Activated naive CD8-positive, alpha-beta T cell treated with anti-CD3 and anti-CD28 coated beads for 36 hours (primary cell): ENCODE measurements at regions not wholly inside any gene's neighbourhood (a gene's known extent, or its start where the extent isn't known, plus 50 kb on each side); places are given as distances from the start of the nearest gene placed in this dataset.

ENCODE experiments used
- DNase-seq: peaks from one replicate; pipeline ENCODE4 v3.0.0; 2021
- H3K27ac Mint-ChIP-seq: one replicate; pipeline ENCODE4 v1.8.0; 2022; ENCODE audit warnings: mild to moderate bottlenecking, moderate library complexity, mixed read lengths
- H3K27me3 Mint-ChIP-seq: one replicate; pipeline ENCODE4 v1.8.0; 2022; ENCODE audit warnings: mild to moderate bottlenecking, mixed read lengths
- H3K36me3 Mint-ChIP-seq: one replicate; pipeline ENCODE4 v1.8.0; 2021; ENCODE audit warnings: mild to moderate bottlenecking, mixed read lengths
- H3K4me1 Mint-ChIP-seq: one replicate; pipeline ENCODE4 v1.8.0; 2021; ENCODE audit warnings: mixed read lengths
- H3K4me3 Mint-ChIP-seq: one replicate; pipeline ENCODE4 v1.8.0; 2022; ENCODE audit warnings: mild to moderate bottlenecking, moderate library complexity, mixed read lengths
- H3K9me3 Mint-ChIP-seq: one replicate; pipeline ENCODE4 v1.8.0; 2022; ENCODE audit warnings: mixed read lengths

DNA sequence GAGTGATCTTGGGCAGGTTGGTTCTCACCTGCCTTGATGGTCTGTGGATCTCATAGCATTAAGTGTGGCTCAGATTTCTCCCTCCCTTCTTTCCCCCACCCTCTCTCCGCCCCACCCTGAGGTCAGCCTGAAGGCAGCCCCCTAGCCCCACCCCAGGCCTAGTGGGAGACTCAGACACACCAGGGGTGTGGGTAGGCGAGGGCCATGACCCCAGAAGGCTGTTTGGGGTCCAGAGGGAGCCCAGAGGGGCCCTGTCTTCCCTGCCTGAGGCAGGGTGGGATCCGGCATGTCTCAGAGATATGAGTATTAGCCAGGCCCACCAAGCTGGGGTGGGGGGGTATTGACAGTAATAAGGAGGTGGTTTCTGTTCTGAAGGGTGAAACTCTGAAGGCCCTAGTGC lies 160.5 kb downstream of the GLI2 start:
- no peak for DNase-seq
- Mint-ChIP-seq H3K9me3 (no peaks in the 10 kb centered on the region), H3K4me1 (no peaks in the 10 kb centered on the region), H3K36me3 (no peaks in the 10 kb centered on the region), H3K4me3 (no peak overlapping the region), H3K27me3 (no peaks in the 10 kb centered on the region), H3K27ac (no peak overlapping the region)

DNA sequence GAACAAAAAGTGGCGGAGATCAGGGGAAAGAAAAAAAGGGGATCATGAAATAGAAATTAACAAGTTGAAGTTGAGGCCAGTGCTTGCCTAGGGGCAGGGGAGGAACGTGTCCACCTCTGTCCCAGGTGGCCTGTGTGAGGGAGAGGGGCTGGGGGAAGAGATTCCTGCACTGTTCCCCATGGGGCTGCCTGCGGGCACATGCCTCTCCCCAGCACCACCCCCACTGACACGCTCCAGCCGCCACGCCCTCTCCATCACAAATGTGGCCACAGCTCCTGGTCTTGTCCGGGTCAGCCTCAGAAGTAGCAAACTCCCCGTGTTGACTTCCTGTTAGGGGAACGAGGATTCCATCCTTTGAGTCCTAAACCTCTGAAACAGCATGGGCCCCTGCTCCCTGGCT lies 161.2 kb downstream of the GLI2 start:
- no peak for DNase-seq
- Mint-ChIP-seq H3K27me3 (no peaks in the 10 kb centered on the region), H3K4me1 (no peaks in the 10 kb centered on the region), H3K27ac (no peak overlapping the region), H3K4me3 (no peak overlapping the region), H3K9me3 (no peaks in the 10 kb centered on the region), H3K36me3 (no peaks in the 10 kb centered on the region)

DNA sequence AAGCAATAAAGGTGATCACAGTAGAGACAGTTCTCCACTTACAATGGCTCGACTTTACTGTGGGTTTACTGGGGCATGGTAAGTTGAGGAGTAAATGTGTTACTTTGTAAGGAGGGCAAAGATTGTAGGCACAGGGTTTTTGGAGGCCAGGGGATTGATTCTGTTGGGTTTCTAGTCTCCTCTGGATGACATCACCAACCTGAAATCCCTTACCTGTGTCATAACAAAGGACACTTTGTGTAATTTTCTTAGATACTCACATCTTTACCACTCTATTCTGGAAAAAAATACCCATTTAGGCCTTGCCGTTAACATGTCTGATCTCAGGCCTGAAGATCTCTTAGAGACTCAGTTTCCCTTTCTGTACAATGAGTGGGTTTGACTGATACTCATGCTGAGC lies 161.7 kb downstream of the GLI2 start:
- H3K4me3 Mint-ChIP-seq, result no peak overlapping the region
- DNase-seq, result no peak
- H3K9me3 Mint-ChIP-seq, result no peaks in the 10 kb centered on the region
- H3K27me3 Mint-ChIP-seq, result no peaks in the 10 kb centered on the region
- H3K4me1 Mint-ChIP-seq, result no peaks in the 10 kb centered on the region
- no peak overlapping the region for H3K27ac Mint-ChIP-seq
- H3K36me3 Mint-ChIP-seq, result no peaks in the 10 kb centered on the region

DNA sequence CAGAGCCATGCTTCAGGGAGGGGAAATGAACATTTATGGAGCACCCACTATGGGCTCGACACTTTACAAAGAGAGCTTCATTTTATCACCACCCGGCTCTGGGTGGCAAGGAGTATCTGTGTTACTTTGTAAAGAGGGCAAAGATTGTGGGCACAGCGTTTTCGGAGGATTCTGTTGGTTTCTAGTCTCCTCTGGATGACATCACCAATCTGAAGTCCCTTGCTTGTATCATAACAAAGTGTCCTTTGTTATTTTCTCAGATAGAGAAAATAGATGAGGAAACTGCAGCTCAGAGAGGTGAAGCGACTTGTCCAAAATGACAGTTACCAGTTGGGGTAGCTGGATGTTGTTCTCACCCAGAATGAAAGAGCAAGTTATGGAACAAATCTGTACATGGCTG lies 162.8 kb downstream of the GLI2 start:
- Mint-ChIP-seq H3K27ac (no peak overlapping the region), H3K4me3 (no peak overlapping the region), H3K4me1 (no peaks in the 10 kb centered on the region), H3K9me3 (no peaks in the 10 kb centered on the region), H3K36me3 (no peaks in the 10 kb centered on the region), H3K27me3 (peaks cover 4% of the 10 kb centered on the region)
- DNase-seq, result no peak

DNA sequence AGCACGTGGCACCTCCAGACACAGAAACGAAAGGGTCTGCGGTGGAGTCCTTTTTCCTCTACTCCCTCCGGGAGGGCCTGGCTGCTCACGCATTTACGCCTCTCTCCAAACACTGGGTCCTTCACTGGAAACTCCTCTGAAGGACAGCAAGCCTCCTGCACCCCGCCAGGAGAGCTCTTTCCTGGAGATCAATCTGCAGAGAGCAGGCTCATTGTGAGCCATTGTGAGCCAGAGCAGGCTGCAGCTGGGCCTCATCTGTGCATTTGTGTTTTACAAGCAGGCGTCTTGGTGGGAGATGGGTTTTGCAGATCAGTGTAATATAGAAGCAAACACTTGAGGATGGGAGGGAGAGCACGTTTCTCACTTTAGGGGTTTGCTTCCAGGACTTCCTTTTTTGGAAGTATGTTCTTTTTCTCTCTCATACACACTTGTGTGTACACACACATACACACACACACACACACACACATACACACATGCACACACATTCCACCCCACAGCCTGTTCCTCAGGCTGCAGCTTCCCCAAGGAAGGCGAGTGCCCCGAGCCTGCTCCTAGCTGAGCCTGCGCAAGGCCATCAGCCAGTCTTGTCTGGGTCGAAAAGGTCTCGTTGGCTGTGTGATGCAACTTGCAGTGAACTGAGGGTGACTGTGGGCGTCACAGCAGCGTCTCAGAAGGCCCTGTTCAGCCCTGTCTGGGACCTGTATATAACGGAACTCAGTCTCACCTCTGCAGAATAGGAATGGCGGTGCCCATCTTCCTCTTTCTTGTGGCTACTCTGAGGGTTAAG lies 163.5 kb downstream of the GLI2 start:
- Mint-ChIP-seq H3K36me3 (no peaks in the 10 kb centered on the region), H3K27me3 (peaks cover 4% of the 10 kb centered on the region), H3K4me3 (no peak overlapping the region), H3K27ac (no peak overlapping the region), H3K9me3 (no peaks in the 10 kb centered on the region), H3K4me1 (no peaks in the 10 kb centered on the region)
- DNase-seq, result no peak

DNA sequence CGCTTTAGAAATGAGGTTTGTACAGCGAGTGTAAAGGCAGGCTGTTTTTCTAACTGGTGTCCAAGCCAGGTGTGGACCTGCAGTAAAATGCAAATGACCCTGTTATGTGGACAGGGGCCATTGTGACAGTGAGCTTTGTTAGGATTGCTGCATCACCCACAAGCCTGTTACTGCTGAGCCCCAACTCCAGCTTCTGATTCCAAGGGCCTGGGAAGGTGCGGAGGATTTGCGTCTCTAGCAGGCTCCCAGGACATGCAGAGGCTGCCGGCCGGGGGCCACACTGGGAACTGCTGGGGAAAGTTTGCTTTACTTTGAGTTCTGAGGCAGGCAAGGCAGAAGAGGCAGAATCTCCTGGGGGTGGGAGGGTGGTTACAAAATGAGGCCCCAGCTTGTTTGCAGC lies 164.1 kb downstream of the GLI2 start:
- H3K9me3 Mint-ChIP-seq, result no peaks in the 10 kb centered on the region
- DNase-seq, result no peak
- no peak overlapping the region for H3K4me3 Mint-ChIP-seq
- no peaks in the 10 kb centered on the region for H3K36me3 Mint-ChIP-seq
- no peaks in the 10 kb centered on the region for H3K4me1 Mint-ChIP-seq
- no peak overlapping the region for H3K27ac Mint-ChIP-seq
- peaks cover 4% of the 10 kb centered on the region for H3K27me3 Mint-ChIP-seq

DNA sequence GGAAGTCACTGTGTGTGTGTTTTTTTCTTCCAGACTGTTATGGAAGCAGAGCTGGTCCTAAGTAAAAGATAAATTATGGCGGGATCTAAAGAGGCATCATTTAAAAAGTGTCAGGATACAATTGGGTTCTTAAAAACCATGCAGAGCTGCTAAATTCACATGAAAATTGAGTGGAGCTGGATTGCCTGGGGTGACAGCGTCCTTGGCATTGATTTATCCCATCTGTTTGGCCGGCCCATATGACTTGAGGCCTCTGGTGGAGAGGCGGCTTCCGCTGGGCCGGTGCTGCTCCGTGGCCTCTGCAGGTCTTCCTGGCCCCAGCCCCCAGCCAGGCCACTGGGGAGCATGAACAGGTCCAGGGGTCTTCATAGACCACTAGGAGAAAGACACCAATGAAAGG lies 165.5 kb downstream of the GLI2 start:
- Mint-ChIP-seq H3K9me3 (no peaks in the 10 kb centered on the region), H3K27me3 (peaks cover 4% of the 10 kb centered on the region), H3K27ac (no peak overlapping the region), H3K4me1 (no peaks in the 10 kb centered on the region), H3K4me3 (no peak overlapping the region), H3K36me3 (no peaks in the 10 kb centered on the region)
- DNase-seq, result no peak

DNA sequence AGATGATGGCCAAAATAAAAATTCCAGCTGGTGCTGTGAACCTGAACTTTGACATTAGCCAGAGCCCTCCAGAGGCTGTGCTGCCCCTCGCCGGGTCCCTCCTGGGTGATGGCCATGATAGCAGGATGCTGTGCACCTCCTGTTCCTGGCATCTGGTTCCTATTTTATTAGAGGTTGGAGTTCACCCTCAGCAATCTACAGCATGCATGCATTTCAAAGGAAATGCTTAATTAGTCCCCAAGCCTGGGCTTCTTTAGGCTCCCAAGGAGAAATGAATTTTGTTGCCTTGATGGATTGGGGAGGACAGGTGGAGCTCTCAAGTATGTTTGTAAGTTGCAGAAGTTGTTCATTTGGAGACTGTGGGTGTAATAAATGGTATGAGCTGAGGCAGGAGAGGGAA lies 166.9 kb downstream of the GLI2 start:
- peaks cover 4% of the 10 kb centered on the region for H3K27me3 Mint-ChIP-seq
- H3K36me3 Mint-ChIP-seq, result no peaks in the 10 kb centered on the region
- H3K4me1 Mint-ChIP-seq, result no peaks in the 10 kb centered on the region
- no peak overlapping the region for H3K27ac Mint-ChIP-seq
- no peak for DNase-seq
- H3K4me3 Mint-ChIP-seq, result no peak overlapping the region
- H3K9me3 Mint-ChIP-seq, result no peaks in the 10 kb centered on the region

DNA sequence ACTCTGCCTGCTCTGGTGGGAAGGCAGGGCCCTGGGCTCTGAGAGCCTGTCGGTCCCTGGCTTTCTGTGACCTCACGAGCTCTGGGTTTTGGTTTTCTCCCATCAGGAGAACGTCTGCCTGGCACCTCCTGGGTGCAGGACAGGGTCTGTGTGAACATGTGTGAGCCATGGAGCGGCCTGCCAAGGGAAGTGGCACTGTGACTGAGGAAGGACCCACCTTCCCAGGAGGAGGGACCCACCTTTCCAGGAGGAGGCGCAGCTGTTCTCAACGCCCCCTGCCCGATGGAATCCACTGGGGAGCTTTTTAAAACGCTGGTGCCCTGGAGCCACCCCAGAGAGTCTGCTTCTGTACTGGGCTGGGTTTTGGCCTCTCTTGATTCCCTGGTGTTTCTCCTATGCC lies 168.7 kb downstream of the GLI2 start:
- Mint-ChIP-seq H3K4me1 (no peaks in the 10 kb centered on the region), H3K27me3 (peaks cover 4% of the 10 kb centered on the region), H3K27ac (no peak overlapping the region), H3K9me3 (no peaks in the 10 kb centered on the region), H3K4me3 (no peak overlapping the region), H3K36me3 (no peaks in the 10 kb centered on the region)
- DNase-seq, result no peak

DNA sequence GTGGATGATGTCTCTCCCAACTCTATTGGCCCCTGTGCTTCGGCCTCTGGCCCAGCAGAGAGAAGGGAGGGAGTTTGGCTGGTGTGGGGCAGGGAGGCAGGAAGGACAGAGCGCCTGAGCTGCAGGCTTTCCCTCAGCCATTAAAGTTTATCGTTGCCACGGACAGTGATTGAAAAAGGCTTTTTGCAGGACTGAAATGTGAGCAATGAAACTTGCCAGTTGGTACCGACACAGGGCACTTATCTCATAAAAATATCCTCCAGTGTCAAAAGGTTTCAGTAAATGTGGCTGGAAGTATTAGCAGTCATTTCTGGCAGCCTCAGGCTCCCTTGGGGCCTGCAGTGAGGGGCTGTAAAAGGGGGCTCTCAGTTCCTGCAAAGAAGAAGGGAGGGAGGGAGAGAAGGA lies 169.2 kb downstream of the GLI2 start:
- DNase-seq, result no peak
- Mint-ChIP-seq H3K36me3 (no peaks in the 10 kb centered on the region), H3K27me3 (peaks cover 4% of the 10 kb centered on the region), H3K4me3 (no peak overlapping the region), H3K9me3 (no peaks in the 10 kb centered on the region), H3K4me1 (no peaks in the 10 kb centered on the region), H3K27ac (no peak overlapping the region)

DNA sequence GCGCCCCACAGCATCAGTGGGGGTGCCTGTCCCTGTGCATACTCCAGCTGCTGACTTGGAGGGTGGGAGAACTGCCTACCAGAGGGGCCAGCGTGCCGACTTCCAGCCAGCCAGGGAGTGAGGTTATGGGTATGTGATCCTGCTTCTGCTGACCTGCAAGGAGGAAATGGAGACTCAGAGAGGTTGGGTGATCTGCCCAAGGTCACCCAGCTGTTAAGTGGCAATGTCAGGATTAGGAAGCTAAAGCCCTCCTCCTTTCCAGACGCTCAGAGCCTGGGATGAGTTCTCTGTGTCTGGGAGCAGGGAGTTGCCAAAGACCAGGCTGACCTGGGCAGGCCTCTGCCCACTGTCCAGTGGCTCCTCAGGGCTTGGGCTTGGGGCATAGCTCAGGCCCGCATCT lies 169.6 kb downstream of the GLI2 start:
- Mint-ChIP-seq H3K4me1 (no peaks in the 10 kb centered on the region), H3K36me3 (no peaks in the 10 kb centered on the region), H3K27ac (no peak overlapping the region), H3K9me3 (no peaks in the 10 kb centered on the region), H3K4me3 (no peak overlapping the region), H3K27me3 (peaks cover 4% of the 10 kb centered on the region)
- DNase-seq, result no peak

DNA sequence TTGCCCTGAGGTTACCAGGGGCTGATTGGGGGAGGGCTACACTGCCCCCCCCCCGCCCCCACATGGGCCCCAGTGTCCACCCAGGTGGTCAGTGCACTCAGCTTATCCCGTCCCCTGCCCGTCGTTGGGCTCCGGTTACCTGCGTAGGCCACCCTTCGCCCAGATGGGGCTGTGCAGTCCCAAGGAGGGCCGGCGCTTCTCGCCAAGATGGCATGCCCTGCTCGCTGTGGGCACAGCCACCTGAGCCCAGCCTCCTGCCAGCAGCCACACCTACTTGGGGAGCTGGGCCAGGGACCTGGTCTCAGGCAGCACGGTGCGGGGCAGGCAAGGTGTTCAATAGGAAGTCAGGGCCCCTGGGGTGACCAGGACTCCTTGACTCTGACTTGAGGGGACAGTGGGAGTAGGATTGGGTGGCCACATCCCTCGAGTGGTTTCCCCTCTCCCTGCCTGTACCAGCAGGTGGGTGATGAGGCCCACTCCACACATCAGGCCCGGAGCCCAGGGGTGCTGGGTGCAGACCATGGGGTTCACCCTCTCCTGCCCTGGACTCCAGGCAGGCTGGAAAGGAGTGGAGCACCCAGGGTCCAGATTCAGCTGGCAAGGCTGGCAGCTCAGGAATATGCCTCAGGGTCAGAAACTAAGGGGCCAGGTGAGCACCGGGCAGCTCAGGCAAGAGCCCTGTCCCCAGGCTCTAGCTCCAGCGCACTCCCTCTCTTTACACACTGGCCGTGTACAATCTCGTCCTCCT lies 170.3 kb downstream of the GLI2 start:
- no peaks in the 10 kb centered on the region for H3K9me3 Mint-ChIP-seq
- no peak overlapping the region for H3K4me3 Mint-ChIP-seq
- peaks cover 4% of the 10 kb centered on the region for H3K27me3 Mint-ChIP-seq
- H3K4me1 Mint-ChIP-seq, result no peaks in the 10 kb centered on the region
- DNase-seq, result no peak
- H3K27ac Mint-ChIP-seq, result no peak overlapping the region
- no peaks in the 10 kb centered on the region for H3K36me3 Mint-ChIP-seq

DNA sequence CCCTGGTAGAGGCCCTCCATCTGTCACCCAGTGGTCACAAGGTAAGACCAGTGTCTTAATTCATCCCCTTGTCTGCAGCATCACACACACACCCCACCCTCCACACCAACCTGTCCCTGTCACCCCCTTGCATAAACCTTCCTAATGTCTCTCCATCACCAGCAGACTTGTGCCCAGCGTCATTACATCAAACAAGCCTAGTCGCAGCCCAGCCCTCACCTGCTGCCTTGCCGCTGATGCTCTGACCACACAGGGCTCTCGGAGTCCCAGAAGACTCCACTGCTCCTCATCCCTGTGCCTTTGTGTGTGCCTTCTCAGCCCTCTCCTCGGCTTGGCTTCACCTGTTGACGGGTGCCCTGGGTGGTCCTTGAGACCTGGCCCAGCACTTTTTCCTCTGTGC lies 171.2 kb downstream of the GLI2 start:
- Mint-ChIP-seq H3K27ac (no peak overlapping the region), H3K4me3 (no peak overlapping the region), H3K4me1 (no peaks in the 10 kb centered on the region), H3K9me3 (no peaks in the 10 kb centered on the region), H3K36me3 (no peaks in the 10 kb centered on the region), H3K27me3 (peaks cover 4% of the 10 kb centered on the region)
- no peak for DNase-seq

DNA sequence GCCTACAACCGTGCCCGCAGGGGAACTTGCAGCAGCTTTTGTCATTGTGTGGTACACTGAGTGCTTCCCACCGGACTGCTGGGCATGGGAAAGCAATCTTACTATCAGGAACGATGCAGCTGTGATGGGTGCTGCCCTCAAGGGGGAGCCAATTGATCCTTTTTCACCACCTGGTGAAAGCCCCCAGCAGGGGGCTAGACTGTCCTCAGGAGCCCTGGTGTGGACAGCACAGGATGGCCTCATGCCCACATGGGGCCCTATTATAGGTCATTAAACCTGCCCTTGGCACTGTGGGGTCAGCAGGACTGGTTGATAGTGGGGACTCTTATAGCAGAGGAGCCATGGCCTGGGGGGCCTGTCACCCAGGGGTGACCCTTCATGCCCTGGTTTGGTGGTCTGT lies 172.2 kb downstream of the GLI2 start:
- Mint-ChIP-seq H3K4me1 (no peaks in the 10 kb centered on the region), H3K9me3 (no peaks in the 10 kb centered on the region), H3K36me3 (no peaks in the 10 kb centered on the region), H3K27me3 (peaks cover 1% of the 10 kb centered on the region), H3K27ac (no peak overlapping the region), H3K4me3 (no peak overlapping the region)
- no peak for DNase-seq

DNA sequence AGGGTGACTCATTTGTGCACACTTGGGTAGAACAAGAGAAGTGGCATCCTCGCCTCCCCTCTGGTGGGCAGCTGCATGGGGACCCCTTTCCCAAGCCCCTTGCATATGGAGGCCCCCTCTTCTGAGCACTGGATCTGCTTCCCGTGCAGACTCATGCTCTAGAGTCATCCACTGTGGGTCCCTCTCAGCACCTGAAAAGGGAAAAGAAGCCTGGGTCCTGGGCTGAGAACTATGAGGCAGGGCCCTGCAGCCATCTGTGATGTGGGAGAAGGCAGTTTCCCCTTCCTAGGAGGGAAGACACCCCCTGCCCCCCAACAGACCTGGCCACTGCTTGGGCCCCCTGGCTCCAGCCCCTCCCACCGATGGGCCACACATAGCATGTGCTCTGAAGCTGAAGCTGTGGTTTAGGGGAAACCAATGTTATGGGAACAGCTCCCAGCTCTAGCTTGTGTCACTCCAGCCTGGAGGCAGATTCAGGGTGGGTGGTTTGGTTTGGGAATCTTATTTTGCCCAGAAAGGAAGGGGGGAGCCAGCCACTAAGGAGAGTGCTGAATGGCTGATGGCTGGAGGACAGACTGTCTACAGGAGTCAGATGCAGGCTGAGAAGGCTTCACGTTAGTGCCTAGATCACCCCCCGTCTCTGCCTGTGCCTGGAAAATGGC lies 172.8 kb downstream of the GLI2 start:
- no peak for DNase-seq
- Mint-ChIP-seq H3K36me3 (no peaks in the 10 kb centered on the region), H3K9me3 (no peaks in the 10 kb centered on the region), H3K4me3 (no peak overlapping the region), H3K27me3 (no peaks in the 10 kb centered on the region), H3K27ac (no peak overlapping the region), H3K4me1 (no peaks in the 10 kb centered on the region)

DNA sequence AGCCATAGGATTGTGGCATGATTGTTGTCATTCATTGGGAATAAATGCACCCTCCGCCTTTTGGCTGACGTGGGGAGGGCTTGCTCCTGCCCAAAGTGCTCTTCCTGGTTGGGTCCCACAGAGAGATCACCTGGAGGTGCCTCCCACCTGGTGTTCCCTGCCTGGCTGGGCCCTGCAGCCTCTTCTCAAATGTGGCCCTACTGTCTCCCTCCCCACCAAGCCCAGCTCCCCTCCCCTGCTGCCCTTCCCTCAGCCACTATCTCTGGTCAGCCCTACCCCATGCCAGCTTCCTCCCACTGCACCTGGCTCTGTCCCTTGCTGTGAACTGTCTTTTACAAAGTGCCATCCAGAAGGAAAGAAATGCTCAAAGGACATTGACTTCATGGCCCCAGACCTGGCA lies 173.4 kb downstream of the GLI2 start:
- Mint-ChIP-seq H3K4me3 (no peak overlapping the region), H3K9me3 (no peaks in the 10 kb centered on the region), H3K27ac (no peak overlapping the region), H3K4me1 (no peaks in the 10 kb centered on the region), H3K27me3 (no peaks in the 10 kb centered on the region), H3K36me3 (no peaks in the 10 kb centered on the region)
- DNase-seq, result no peak
